IMR-90 (cell line): ENCODE measurements at regions not wholly inside any gene's neighbourhood (a gene's known extent, or its start where the extent isn't known, plus 50 kb on each side); places are given as distances from the start of the nearest gene placed in this dataset.

Experiments used
- CTCF ChIP-seq: conservative IDR thresholded peaks from 2 replicates; pipeline ENCODE4 v1.5.1; 2012; ENCODE audit warnings: mild to moderate bottlenecking, low read depth, low read length, improper control_type of control experiment
- MAFK ChIP-seq: IDR thresholded peaks from 2 replicates; pipeline ENCODE4 v1.6.1; 2012; ENCODE audit warnings: low read depth, low read length, improper control_type of control experiment
- NFE2L2 ChIP-seq: fragments of 150-350 bp; IDR thresholded peaks from 2 replicates; pipeline ENCODE4 v1.6.1; 2016; ENCODE audit warnings: low read depth, mild to moderate bottlenecking, low read length
- POLR2A ChIP-seq: IDR thresholded peaks from 2 replicates; pipeline ENCODE4 v1.6.1; 2012; ENCODE audit warnings: mild to moderate bottlenecking, low read depth, low read length
- RAD21 ChIP-seq: IDR thresholded peaks from 2 replicates; pipeline ENCODE4 v1.6.1; 2012; ENCODE audit warnings: low read length, improper control_type of control experiment
- USF2 ChIP-seq: fragments of 150-350 bp; IDR thresholded peaks from 2 replicates; pipeline ENCODE4 v1.6.1; 2017; ENCODE audit warnings: mild to moderate bottlenecking, antibody characterized with exemption, low read length, low read depth

GRCh38 chr14:106490442-106490841 lies 964.1 kb downstream of the TMEM121 start:
- TF ChIP-seq CTCF (no peak), NFE2L2 (no peak), MAFK (no peak), POLR2A (no peak), USF2 (no peak), RAD21 (no peak)
